Kidney glomerular epithelial cell (primary cell): ENCODE measurements at regions not wholly inside any gene's neighbourhood (a gene's known extent, or its start where the extent isn't known, plus 50 kb on each side); places are given as distances from the start of the nearest gene placed in this dataset.
"Not testable (repeated sequence)": the region's sequence is repeated elsewhere in the genome, so short reads cannot be mapped to it uniquely, and the experiment has no call there.

Experiments used
- DNase-seq: peaks from one replicate; lab custom pipeline; 2025; lab: John Stamatoyannopoulos, UW

DNA sequence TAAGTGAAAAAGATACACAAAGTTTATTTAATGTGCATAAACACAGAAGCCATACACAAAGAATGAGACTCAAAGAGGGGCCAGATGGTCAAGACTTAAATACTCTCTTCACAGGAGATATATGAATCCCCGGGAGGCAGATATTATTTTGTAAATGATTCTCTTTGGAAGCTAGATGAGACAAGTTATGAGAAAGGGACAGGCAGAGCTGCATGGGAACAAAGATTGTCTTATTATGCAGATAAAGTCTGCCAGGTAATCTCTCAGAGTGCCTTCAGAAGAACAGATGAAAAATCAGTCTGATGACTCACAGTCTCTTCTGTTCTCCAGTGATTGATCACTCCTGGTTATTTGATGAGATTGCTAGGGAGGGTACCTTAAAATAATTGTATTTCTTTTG, 89.0 kb downstream of the NAF1 start:
- no peak for DNase-seq

DNA sequence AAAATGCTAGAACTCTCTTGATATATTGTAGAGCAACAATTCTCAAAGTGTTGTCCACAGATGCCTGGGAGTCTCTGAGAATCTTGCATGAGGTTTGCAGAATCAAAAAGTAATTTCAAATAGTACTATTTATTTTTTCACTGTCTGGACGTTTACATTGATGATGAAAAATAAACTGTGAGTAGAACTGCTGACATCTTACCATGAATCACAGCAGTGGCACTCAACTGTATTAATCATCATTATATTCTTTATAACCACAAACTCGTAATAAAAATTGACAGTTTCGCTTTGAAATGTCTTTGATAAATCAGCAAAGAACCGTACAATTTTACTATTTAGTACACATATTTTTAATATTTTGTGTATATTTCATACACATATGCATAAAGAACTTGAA, 94.5 kb downstream of the NAF1 start:
- DNase-seq, result no peak

DNA sequence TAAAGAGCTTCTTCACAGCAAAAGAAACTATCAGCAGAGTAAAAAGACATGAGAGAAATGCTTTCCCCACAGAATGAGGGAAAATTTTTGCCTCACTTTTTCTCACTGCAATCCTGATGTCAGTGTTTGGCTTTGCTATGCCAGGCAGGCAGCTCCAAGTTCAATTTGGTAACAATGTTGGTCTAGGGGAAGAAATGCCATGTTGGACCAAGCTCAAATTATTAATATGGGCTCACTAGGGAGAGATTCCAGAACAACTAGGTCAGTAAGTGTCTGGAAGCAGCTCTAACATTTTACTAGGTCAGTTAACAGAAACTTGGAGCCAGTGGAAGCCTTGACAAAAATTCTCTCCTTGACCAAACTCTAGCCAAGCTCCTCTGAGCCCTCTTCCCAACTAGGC, 95.4 kb downstream of the NAF1 start:
- DNase-seq, result no peak

DNA sequence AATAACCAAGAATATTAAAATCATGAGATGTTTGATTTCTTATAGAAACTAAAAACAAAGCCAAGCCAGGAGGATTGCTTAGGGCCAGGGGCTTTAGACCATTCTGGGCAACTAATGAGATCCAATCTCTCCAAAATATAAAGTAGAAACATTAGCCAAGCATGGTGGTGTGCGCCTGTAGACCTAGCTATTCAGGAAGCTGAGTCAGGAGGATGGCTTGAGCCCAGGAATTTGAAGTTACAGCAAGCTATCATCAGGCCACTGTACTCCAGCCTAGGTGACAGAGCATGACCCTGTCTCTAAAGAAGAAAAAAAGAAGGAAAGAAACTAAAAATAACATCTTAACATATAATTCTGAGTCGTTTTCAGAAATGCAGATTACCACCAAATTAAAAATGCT, 96.7 kb downstream of the NAF1 start:
- no peak for DNase-seq

DNA sequence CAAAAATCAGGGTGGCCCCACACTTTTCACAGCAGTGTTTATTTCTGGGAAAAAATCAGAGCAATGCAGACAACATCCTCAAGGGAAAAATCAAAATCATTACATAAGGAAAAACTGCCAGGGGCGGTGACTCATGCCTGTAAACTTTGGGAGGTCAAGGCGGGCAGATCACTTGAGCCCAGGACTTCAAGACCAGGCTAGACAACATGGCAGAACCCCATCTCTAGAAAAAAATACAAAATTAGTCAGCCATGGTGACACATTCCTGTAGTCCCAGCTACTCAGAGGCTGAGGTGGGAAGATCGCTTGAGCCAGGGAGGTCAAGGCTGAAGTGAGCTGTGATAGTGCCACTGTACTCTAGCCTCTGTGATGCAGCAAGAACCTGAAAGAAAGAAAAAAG, 102.8 kb downstream of the NAF1 start:
- DNase-seq, result no peak

DNA sequence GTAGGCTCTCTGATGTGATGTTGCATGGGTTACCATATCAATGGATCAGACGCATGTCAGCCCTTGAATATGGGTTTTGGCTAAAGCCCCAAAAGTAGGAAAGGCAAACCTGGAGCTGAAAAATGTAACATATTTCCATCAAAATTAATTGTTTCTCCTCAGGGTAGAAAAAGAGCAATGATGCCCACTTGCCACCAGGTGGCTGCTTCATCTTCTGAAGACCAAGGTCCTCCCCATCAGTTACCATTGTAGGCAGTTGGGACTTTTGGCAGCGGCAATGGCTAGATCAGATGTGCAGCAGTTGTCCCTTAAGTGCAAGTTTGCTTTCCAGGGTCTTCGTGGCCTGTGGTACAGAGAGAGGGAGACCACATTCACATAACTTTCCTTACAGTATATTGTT, 118.2 kb downstream of the NAF1 start:
- DNase-seq, result peak; percentile 17

DNA sequence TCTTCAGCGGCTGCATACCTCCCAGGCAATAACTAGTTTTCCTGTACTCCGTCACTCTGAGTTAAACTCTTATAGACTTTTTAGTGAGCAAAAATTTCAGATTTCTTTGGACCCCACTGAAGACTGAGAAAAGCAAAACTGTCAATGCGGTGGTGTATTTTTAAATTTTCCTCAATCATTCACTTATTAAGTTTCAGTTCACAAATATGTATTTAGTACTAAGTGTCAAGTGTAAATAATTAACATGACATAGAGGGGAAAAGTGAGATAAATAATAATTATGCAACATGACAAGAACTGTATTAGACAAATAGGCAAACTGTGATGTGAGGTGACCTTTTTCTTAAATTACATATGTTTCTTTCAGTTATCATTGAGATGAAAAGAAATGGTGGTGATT, 124.4 kb downstream of the NAF1 start:
- DNase-seq, result no peak

DNA sequence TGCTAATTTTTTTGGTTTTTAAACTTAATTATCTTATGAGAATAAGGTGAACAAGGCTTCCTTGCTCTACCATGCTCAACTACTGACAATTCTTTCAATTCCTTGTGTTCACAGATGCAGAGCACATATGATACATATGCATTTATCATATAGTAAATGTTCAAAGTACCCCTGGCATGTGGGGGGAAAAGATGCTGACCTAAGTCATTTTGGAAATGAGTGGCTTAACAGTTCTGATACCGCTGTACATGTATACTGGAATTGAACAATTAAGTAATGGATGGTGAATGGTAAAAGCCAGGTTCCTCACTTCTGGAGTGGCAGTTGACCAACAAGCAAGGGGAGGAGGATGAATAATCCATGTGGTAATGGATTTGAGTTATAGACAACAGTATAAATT, 149.6 kb downstream of the NAF1 start:
- DNase-seq, result no peak

DNA sequence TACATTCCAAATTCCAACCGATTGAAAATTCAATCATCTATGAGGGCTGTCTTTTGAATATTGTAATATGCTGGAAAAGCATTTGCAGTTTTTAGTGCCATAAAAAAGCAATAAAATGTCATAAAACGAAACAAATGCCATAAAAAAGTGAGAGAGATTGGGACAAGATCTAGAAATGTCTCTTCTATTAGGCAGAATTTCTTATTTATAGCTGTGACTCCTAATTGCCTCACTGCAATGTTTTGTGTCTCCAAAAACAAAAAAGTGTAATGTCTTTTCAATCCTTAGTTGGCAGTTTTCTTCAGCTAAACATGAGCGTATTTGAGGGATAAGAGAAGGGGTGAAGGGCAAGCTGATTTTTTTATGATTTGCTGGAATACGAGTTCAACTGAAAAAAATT, 153.9 kb downstream of the NAF1 start:
- no peak for DNase-seq

DNA sequence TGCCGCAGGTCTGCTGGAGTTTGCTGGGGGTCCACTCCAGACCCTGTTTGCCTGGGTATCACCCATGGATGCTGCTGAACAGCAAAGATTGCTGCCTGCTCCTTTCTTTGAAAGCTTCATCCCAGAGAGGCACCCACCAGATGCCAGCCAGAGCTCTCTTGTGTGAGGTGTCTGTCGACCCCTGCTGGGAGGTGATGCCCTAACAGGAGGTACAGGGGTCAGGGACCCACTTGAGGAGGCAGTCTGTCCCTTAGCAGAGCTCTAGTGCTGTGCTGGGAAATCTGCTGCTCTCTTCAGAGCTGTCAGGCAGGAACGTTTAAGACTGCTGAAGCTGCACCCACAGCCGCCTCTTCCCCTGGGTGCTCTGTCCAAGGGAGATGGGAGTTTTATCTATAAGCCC, 162.7 kb downstream of the NAF1 start:
- no peak for DNase-seq

DNA sequence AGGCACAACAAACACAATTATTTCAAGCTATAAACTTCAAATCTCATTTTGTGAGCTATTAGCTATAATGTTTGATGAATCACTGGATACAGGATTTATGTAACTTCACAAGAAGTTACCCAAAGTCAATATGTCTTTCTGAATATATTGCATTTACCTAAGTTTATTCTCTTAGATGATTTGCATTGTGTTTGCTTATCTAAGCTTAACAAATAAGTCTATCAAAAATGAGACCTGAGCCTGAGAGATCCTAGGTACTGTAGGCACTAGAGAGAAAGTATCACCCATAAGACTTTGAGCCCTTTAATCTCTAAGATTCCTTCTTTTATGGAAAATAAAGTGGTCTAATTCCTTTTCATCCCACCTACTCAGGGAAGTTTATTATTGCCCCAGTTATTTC, 178.2 kb downstream of the NAF1 start:
- no peak for DNase-seq

DNA sequence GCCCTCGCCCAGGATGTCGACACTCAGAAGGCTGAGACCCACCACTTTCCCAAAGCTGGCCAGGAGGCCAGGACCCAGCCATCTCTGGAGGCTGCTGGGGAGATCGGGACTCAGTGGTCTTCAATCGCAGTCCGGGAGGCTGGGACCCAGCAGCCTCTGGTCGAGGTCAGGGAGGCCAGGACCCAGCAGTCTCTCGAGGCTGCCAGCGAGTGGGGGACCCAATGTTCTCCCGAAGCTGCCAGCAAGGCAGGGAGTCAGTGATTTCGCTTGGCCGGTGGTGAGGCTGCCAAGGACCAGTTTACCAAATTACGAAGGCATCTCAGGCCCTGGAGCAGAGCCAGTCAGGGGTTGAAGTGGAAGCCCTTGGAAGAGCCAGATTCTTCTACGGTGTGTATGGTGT, 181.6 kb downstream of the NAF1 start:
- no peak for DNase-seq

DNA sequence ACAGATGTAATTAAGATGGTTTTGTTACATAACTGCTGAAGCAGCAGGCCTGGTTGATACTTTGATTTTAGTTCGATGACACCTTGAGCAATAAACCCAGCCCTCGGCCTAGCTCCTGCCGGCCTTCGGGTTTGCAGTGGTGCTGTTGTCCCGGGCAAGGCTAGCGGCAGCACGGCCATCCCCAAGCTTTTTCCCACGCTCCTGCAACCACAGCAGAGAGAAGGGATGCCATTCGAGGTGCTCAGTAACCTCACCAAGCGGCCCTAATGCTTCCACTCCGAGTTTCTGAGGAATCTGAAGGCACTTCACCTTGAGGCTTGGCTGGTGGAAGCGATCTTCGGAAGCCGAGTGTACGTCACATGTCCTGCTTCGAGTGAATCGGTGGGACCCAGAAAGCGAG, 182.1 kb downstream of the NAF1 start:
- no peak for DNase-seq

DNA sequence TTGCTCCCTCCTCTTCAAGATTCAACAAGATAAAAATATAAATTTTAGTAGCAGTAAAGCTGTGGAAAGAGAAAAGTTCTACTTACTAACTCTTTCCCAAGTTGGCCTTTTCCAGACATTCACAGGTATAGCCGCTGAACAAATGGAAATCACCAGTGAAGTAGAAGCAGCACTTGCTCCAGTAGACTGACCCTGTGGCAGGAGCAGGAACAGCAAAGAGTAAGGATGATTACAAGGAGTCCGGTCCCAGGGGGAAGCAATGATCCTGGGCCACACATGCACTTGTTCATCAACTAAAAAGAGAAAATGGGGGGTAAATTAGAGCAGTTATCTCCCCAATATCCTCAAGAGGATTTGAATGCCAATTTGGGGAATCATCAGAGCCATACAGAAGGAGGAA, 184.9 kb downstream of the NAF1 start:
- DNase-seq, result no peak

DNA sequence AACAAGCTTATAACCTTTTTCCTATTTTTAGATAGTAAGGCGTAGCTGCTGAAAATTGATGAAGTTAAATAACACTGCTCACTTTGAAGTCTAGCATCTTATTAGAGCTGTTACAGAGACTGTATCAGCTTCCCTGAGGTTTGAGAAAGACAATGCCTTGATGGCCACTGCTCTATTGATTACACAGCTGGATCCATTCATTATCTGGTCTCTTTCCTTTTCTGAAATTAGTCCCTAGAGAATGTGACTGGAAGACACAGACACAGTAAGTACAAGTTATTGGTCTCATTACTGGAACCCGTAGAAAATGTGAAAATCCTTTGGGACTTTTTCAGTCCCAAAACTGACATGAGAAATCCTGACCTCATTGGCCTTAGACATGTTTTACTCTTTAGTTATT, 188.3 kb downstream of the NAF1 start:
- no peak for DNase-seq

DNA sequence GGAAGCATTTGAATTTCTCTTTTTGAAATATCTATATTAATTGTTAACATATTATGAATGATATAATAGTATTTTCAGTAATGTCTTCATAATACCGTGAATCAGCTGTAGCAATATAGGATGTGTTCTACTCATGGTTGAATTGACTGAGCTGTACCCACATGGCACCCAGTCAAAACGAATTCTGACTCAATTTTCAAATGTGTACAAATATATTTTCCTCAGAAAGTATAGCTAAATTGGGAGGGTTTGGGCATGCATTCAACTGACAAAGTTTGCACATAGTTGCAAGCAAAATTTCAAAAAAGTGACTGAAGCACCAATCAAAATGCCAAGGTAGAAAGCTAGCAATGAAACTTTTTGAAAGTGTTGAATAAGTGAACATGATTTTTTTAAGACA, 188.9 kb downstream of the NAF1 start:
- no peak for DNase-seq

DNA sequence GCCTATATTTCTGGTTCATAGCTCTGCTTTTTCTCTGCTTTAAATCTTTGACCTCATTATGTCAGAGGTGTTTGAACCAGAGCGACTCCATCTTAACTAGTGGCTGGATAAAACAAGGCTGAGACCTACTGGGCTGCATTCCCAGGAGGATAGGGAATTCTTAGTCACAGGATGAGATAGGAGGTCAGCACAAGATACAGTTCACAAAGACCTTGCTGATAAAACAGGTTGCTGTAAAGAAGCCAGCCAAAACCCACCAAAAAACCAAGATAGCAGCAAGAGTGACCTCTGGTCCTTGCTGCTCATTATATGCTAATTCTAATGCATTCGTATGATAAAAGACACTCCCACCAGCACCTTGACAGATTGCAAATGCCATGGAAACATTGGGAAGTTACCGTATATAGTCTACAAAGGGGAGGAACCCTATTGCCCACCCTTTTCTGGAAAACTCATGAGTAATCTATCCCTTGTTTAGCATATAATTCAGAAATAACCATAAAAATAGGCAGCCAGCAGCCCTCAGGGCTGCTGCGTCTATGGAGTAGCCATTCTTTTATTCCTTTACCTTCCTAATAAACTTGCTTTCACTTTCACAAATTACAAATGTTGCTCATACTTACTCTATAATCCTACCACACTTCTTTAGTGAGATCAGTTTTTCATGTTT, 193.9 kb downstream of the NAF1 start:
- no peak for DNase-seq

DNA sequence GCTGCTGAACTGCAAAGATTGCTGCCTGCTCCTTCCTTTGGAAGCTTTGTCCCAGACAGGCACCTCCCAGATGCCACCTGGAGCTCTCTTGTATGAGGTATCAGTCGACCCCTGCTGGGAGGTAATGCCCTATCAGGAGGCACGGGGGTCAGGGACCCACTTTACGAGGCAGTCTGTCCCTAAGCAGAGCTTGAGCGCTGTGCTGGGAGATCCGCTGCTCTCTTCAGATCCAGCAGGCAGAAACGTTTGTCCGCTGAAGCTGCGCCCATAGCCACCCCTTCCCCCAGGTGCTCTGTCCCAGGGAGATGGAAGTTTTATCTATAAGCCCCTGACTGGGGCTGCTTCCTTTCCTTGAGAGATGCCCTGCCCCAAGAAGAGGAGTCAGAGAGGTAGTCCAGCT, 197.5 kb downstream of the NAF1 start:
- no peak for DNase-seq

DNA sequence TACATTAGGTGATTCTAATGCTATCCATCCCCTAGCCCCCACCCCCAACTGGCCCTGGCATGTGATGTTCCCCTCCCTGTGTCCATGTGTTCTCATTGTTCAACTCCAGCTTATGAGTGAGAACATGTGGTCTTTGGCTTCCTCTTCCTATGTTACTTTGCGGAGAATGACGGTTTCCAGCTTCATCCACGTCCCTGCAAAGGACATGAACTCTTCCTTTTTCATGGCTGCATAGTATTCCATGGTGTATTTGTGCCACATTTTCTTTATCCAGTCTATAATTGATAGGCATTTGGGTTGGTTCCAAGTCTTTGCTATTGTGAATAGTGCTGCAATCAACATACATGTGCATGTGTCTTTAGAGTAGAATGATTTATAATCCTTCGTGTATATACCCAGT, 200.7 kb downstream of the NAF1 start:
- DNase-seq, result not testable (repeated sequence)

DNA sequence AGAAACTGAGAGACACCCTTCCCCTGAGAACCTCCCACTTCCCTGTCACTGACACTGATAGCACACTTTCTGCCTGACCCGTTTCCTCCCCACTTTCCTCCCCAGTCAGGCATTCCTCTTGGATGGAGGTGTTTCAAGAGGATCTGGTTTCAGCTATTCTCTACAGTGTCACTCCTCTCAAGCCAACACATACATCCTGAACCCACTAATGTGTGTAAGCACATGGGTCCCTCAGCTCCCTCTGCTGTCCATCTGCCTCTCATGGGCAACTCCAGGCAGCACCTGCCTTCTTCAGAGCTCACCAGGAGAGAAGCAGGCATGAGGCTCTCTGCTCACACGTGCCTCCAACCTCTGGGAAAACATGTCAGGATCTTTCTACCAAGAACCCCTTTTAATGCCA, 207.6 kb downstream of the NAF1 start:
- no peak for DNase-seq

DNA sequence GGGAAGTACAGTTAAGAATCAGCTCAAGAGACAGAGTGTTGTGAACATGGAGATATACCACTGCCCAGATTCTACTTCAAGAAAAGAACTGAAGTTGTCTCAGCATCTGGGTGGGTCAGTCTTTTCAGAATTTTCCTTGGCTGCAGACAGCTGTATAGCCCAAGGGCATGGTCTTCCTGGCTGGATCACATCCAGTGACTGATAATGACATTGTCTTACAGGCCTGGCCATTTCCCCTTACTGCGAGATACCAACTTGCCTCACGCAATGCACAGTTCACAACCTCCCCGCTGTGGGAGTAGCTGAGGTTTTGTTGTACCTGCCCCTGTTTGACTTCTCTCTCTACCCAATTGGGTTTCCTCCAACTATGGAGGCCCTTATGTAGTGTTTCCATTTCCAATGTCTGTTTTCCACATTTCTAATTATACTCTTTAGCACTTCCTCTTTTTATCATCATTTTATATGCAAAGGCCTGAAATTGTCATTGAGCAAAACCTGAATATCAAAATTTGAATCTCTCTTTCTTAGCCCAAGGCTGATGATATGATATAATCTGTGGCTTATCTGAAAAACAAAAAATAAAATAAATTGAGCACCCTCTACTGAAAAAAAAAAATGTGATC, 209.1 kb downstream of the NAF1 start:
- DNase-seq, result no peak

DNA sequence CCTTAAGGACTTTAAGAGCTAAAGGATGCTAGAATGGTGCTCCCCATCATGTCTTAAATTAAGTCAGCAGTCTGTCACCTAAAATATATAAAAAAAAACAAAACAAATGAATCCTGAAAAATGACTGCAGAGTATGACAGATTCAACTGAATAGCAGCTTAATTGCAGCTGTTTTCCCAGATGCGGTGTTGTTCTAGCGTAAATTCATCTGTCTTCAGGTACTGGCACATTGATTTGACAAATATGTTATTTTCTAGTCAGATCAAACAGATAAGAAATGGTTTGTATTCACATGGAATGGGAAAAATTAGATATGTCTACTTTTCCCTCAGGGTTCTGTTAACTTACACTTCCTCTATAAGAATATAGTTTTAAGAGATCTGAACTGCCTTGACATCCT, 211.7 kb downstream of the NAF1 start:
- no peak for DNase-seq

DNA sequence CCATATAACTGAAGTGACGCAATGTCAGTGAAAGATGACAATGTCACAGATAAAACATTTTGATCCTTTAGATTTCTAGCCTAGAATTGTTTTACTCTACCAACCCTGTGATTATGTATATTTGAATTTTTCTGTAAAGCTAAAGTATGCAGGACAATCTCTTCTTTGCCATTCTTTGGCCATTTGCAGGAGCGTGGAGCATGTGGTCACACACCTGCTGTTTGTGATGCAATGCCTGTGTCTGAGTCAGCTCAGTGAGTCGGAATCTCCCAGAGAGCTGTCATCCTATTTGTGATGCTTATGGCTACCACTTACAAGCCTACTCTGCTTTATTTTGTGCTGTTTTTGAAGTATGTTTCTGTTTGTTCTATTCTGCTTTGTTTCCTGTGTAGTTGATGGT, 214.5 kb downstream of the NAF1 start:
- no peak for DNase-seq

DNA sequence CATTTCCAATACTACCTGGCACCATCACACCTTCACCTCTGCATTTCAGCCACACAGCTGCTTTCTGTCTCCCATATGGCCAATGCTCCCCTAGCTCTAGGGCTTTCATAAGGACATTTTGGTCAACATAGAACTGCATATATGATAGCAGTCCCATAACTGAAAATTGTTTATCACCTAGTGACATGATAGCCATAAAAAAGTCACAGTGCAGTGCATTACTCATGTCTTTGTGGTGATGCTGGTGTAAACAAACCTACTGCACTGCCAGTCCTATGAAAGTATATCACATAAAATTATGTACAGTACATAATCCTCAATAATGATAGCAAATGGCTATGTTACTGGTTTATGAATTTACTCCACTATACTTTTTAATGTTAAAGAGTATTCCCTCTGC, 221.0 kb downstream of the NAF1 start:
- DNase-seq, result no peak
